T-helper 2 cell (primary cell): ENCODE measurements at regions not wholly inside any gene's neighbourhood (a gene's known extent, or its start where the extent isn't known, plus 50 kb on each side); places are given as distances from the start of the nearest gene placed in this dataset.
"Not testable (repeated sequence)": the region's sequence is repeated elsewhere in the genome, so short reads cannot be mapped to it uniquely, and the experiment has no call there.

Source experiments
- DNase-seq, 5 experiments: peaks; one replicate each; pipeline versions ENCODE4 v3.0.0 to v3.0.0-alpha.2; 2012 to 2022

DNA sequence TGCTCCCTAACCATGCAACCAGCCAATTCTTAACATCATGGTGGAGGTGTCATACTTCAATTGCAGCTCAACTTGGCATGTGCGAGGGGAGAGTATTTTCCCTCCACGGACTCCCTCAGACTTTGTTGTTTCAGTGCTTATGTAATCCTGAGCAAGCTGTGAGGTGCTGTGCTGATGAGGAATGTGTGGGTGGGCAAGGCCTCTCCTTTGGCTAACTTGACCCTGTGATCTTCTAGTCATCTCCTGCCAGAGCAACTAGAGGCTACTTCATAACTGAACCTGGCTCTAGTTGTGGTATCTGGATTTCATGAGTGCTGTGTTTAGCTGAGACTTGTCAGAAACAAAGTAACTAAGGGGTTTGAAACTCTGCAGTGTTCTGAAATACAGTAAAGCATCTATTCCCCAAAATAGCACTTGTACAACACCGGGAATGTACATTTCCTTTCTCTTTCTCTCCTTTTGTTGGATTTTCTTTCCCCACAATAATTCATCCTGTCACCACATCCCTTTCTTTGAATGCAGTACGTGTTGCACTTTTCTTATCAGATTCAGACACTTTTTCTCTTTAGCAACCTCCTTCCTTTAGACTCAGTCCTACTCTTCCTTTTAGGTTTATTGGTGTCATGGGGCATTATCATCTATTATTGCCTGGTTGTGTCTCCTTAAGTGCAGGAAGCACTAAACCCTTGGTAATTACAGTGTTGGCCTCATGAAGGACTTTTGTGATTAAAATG lies 415.2 kb upstream of the NR3C2 start:
- no peak for DNase-seq

DNA sequence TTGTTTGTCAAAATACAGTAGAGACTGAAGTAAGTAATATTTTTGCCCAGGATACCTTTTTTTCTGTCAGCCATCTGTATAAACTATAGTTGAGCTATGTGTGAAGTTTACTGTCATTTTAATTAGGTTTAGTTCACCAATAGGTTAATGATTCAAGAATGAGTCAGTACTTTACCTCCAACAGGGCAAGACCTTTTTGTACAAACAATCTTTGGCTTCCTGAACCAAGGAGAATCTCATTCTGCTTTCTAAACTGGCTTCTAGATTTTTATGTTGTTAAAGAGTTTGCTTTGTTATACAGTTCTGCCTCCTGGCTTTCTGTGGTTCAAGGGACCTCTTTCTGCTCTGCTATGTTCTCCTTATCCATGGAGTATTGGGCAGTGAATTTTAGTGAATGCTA lies 412.0 kb upstream of the NR3C2 start:
- DNase-seq, result no peak

- no peak for DNase-seq
These were observed 410.0 kb upstream of the NR3C2 start for GRCh38 chr4:148852092-148852699.

DNA sequence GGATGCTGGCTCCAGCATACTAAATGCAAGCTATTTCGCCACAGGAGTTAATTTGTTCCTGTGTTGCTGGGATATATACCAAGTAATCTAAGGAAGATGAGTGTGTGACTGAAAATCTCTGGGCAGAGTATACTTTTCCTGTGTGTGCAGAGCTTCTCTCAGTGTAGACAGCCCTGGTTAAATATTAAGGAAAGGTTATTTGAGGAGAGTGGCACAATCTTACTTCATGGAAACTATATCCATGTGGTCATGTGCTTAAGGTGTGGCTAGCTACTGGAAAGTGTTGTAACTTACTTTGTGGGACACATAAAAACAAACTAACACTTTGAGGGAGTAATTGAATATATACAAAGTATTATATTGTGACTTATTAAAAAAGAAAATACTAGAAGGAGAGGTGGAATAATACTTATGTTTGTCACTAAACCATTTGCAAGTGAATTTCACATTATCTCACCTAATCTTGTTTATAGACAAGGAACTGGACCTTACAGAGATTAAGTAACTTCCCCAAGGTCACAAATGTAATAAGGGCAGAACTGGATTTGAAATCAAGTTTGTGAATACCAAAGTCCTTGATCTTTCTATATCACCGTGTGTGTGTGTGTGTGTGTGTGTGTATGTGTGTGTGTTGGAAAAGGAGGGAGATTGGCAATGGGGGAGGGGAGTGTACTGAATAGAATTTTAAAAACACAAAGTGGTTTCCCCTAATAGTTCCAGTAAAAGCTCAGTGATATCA lies 408.2 kb upstream of the NR3C2 start:
- DNase-seq, result no peak

- no peak for DNase-seq
These were observed 407.4 kb upstream of the NR3C2 start for GRCh38 chr4:148849581-148849980.

DNA sequence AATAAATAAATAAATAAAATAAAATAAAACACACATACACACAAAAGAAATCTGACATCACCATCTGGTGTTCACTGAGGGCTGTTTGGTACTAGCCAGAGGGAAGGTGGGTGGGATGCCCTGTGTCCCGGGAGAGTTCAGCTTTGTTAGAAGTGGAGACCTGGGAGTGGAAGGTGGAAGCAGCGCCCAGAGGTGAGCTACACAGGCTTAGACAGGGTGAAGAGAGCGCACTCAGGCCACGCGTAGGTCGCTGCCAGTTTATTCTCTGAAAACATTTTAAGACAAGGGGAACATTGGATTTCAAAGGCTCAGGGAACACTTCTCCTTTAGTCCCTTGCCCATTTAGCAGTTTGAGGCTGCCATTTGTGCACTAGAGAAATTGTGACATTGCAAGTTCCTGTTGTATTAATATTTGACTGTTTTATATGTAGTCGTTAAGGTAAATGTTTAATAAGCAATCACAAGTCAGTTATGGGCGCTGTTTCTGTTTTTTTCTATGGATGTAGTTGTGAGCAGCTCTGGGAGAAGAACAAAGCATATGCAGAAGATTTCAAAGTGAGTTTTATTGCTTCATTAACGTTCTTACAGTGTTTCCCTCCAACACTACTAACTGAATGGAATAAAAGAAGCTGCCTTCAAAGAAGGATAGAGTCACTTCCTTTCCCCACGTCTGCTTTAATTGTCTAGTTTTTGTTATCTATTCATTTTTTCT lies 405.5 kb upstream of the NR3C2 start:
- DNase-seq, result no peak

GRCh38 chr4:148845609-148846008 lies 403.4 kb upstream of the NR3C2 start:
- no peak for DNase-seq

DNA sequence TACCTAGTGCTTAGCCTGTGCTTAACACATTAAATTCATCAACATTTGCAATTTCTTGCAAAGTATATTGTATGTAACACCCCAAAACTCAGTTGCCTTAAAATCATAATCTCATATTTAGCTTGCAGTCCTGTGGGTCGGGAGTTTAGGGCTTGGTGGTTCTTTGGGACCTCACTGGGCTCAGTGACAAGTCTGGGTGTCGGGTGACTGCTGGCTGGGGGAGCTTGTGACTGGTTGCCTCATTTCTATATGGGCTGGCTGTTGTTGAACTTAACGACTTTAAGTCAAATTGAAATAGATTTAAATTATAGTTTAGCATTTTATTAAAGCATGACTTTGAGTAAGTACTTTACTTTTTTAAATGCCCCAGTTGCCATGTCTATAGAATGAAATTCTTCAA lies 401.4 kb upstream of the NR3C2 start:
- no peak for DNase-seq

GRCh38 chr4:148842843-148843242 lies 400.6 kb upstream of the NR3C2 start:
- DNase-seq, result no peak

DNA sequence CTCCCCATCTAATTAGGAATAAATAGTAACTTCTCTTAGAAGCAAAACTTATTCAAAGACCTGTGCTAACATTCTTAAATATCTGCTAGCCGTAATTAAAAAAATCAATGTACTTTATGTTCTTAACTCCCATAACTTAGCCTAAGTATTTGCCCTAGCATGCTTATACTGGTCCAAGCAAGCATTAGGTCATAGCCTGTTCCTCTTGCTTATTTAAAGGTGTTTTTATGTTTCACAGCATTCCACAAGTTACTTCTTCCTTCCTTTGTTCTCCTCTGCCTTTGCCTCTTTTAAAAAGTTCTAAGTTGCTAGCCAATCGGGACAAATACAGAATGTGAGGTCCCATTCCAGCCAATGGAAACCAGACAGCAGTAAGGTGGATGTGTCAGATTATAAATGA lies 395.4 kb upstream of the NR3C2 start:
- DNase-seq, result not testable (repeated sequence)

DNA sequence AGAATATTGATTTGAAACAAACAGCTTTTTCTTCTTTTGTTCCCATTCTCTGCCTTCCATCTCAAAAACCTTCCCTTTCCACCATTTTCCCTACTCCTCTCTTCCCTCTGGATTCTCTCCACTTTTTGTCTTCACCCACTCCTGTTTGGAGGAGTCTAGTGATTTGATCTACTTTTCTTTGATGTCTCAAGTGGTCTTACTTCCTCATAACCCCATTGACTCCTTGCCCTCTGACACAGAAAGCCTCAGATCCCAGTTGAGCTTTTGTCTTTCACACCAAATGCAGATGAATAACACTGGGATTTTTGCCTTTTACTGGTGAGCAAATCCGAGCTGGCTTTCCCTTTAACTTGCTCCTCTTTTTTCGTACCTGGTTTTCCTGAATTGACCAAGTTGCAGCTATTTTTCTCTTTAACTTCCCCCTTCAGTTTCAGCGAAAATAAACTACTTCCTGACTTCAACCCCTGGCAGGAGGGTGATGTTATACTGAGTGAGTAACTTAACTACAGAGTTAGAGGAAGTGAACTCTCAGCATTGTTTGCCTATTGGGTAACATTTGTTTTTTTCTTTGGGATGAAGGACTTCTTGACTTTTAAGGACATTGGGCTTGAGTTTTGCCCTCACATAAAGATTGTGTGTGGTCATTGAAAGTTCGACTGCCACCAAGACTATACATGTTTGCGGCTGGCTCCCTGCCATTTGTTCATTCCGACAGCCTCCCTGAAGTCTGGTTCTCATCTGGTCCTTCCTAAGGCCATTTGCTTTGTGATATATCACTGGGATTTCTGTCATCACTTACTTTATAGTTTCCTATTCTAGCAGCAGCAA lies 392.8 kb upstream of the NR3C2 start:
- DNase-seq, result no peak

GRCh38 chr4:148831945-148832344 lies 389.7 kb upstream of the NR3C2 start:
- no peak for DNase-seq

DNA sequence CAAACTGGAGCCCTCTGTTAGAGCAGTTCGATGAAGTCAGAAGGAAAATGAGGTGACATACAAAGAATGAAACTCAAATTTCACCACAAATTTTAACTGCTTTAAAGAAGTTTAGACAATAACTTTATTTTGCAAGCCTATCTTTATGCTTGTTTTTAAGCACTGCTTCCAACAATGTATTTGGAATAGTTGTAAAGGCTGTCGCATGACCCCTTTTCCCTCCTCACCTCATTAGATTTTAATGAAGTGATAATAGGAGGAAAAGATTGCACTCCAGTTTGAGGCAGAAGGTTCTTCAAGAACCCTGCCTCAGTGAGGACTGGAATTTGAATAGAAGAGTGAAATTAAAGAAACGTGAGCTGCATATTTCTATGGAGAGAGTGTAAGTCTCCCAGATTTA lies 386.1 kb upstream of the NR3C2 start:
- no peak for DNase-seq

DNA sequence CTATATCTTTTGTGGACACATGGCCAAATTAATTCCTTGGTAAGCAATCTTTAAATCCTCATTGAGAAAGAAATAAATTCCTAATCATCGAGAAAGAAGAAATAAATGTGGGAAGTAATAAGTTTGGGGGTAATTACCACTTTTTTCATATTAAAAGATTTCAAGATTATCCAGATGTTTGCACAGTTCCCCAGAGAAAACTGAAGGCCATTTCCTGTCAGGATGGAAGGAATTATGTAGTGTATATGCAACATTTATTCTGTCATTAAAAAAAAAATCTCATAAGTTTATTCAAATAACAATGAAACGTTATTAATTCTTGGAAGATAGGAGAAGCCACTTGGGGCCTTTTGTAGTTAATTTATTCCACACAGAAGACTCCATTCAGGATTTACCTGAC lies 385.6 kb upstream of the NR3C2 start:
- no peak for DNase-seq

- DNase-seq, result no peak
These were observed 381.2 kb upstream of the NR3C2 start for GRCh38 chr4:148823419-148823769.

DNA sequence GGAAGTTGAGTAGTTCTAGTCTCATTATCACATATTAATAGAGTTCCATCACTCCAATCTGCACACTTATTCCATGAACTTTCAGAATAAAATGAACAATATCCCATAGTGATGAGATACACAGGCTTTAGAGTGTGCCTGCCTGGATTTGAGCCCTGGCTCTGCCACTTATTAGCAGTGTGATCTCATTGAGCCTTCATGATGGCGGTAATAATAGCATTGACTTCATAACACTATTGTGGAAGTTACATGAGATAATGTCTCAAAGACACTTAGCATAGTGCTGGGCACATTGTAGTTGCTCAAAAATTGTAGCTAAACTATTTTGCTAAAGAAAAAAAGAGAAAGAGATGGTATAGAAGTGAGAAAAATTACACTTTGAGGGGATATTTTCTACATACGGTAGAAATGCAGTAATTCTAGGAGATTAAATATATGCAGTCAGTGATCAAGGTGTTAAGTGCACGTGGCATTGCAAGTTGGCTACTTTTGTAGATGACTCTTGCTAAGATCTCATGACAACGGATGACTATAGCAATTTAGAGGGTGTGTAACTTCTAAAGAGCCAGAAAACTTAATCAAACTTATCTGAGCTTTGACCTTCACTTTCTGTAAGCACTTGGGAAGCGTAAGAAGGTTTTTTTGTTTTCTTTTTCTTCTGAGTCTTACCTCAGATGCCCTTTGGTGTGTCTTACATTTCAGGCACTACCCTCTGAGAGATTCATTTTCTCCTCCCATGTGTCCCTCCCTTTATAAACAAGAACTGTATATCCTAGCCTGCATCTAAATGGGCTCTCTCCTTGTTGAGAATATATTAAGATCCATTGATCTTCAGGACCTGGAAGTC lies 380.6 kb upstream of the NR3C2 start:
- DNase-seq, result no peak

GRCh38 chr4:148814030-148814429 lies 371.8 kb upstream of the NR3C2 start:
- DNase-seq, result no peak

- no peak for DNase-seq
These were observed 371.1 kb upstream of the NR3C2 start for GRCh38 chr4:148813289-148813688.

- no peak for DNase-seq
These were observed 369.9 kb upstream of the NR3C2 start for GRCh38 chr4:148812101-148812500.

- DNase-seq, result no peak
These were observed 368.2 kb upstream of the NR3C2 start for GRCh38 chr4:148810461-148810860.

GRCh38 chr4:148808416-148808815 lies 366.2 kb upstream of the NR3C2 start:
- no peak for DNase-seq

- DNase-seq, result no peak
These were observed 358.7 kb upstream of the NR3C2 start for GRCh38 chr4:148800940-148801339.
